ENCODE measurements at regions not wholly inside any gene's neighbourhood (a gene's known extent, or its start where the extent isn't known, plus 50 kb on each side); places are given as distances from the start of the nearest gene placed in this dataset.

- Histone ChIP-seq H3K4me3 (ENCODE audit: low read length) (no peak overlapping the region), H3K36me3 (ENCODE audit: control insufficient read depth, insufficient read depth, low read length) (no peaks in the 10 kb centered on the region), H3K27ac (ENCODE audit: low read length) (no peak overlapping the region), H3K27me3 (ENCODE audit: control insufficient read depth, insufficient read depth, low read length) (peaks cover 2% of the 10 kb centered on the region), H3K4me1 (ENCODE audit: control insufficient read depth, insufficient read depth, low read length) (no peaks in the 10 kb centered on the region), H3K9me3 (ENCODE audit: control insufficient read depth, low read depth, low read length) (no peaks in the 10 kb centered on the region)
- DNase-seq: no peak
- WGBS (ENCODE audit: insufficient coverage, low lambda C conversion rate): 83% methylated on average over 1 of the region's 2 CpGs
These were observed 167.2 kb downstream of the EVX1 start for GRCh38 chr7:27409776-27410175.

- no peak for DNase-seq
- Histone ChIP-seq H3K27me3 (ENCODE audit: control insufficient read depth, insufficient read depth, low read length) (peaks cover 2% of the 10 kb centered on the region), H3K4me1 (ENCODE audit: control insufficient read depth, insufficient read depth, low read length) (no peaks in the 10 kb centered on the region), H3K9me3 (ENCODE audit: control insufficient read depth, low read depth, low read length) (no peaks in the 10 kb centered on the region), H3K36me3 (ENCODE audit: control insufficient read depth, insufficient read depth, low read length) (no peaks in the 10 kb centered on the region), H3K27ac (ENCODE audit: low read length) (no peak overlapping the region), H3K4me3 (ENCODE audit: low read length) (no peak overlapping the region)
- WGBS (ENCODE audit: insufficient coverage, low lambda C conversion rate): 100% methylated on average over 1 of the region's 5 CpGs
These were observed 168.4 kb downstream of the EVX1 start for GRCh38 chr7:27410812-27411544.

DNA sequence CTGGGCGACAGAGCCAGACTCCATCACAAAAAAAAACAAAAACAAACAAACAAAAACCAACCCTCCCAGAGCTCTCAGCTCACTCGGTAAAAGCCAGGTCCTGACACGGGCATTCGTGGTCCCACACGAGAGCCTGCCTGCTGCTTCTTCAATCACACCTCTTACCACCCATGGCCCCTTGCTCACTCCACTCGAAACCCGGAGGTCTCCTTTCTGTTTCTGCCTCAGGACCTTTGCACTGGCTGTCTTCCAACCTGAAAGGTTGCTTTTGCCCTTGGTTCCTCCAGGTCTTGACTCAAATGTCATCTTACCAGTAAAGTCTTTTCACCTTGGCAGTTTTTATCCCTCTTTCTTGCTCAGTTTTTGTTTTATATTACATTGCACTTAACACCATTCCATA is 169.6 kb downstream of the EVX1 start:
- no peak overlapping the region for H3K4me3 ChIP-seq (ENCODE audit: low read length)
- 100% methylated on average over 4 of the region's 7 CpGs for WGBS (ENCODE audit: insufficient coverage, low lambda C conversion rate)
- H3K36me3 ChIP-seq (ENCODE audit: control insufficient read depth, insufficient read depth, low read length): no peaks in the 10 kb centered on the region
- DNase-seq: no peak
- no peaks in the 10 kb centered on the region for H3K4me1 ChIP-seq (ENCODE audit: control insufficient read depth, insufficient read depth, low read length)
- no peaks in the 10 kb centered on the region for H3K9me3 ChIP-seq (ENCODE audit: control insufficient read depth, low read depth, low read length)
- no peak overlapping the region for H3K27ac ChIP-seq (ENCODE audit: low read length)
- H3K27me3 ChIP-seq (ENCODE audit: control insufficient read depth, insufficient read depth, low read length): peaks cover 2% of the 10 kb centered on the region

- H3K36me3 ChIP-seq (ENCODE audit: control insufficient read depth, insufficient read depth, low read length): no peaks in the 10 kb centered on the region
- no CpG with 5 or more reads among the region's 3 CpGs for WGBS (ENCODE audit: insufficient coverage, low lambda C conversion rate)
- H3K4me1 ChIP-seq (ENCODE audit: control insufficient read depth, insufficient read depth, low read length): peaks cover 2% of the 10 kb centered on the region
- H3K9me3 ChIP-seq (ENCODE audit: control insufficient read depth, low read depth, low read length): no peaks in the 10 kb centered on the region
- no peak overlapping the region for H3K27ac ChIP-seq (ENCODE audit: low read length)
- no peak overlapping the region for H3K4me3 ChIP-seq (ENCODE audit: low read length)
- H3K27me3 ChIP-seq (ENCODE audit: control insufficient read depth, insufficient read depth, low read length): peaks cover 2% of the 10 kb centered on the region
- DNase-seq: no peak
These were observed 175.9 kb downstream of the EVX1 start for GRCh38 chr7:27418541-27418940.

DNA sequence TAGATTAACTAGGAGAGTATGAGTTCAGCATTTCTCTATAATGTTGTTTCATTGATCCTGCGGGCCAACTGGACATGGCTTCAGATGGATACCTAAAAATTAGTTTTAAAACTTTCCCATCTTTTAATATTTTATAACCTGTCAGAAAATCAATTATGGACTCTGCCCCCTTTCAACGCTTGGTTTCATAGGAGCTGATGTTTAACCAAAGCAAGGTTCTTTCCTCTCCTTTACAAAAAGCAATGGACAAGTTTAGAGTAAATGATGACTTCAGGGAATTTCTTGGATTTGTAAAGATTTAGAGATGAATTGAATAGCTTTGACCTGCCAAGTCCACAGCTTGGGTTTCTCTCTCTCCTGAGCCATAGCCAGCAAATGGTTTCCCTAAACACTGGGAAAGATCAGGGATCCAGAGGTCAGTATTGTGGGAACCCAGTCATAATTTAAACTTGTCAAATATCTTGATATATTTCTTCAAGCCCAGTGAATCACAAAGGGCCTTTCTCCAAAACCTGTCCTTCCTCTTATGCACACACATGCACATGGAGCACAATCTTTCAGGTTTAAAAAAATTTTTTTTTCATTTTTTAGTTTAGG is 177.1 kb downstream of the EVX1 start:
- no peak for DNase-seq
- WGBS (ENCODE audit: insufficient coverage, low lambda C conversion rate): no CpG with 5 or more reads among the region's 2 CpGs
- Histone ChIP-seq H3K9me3 (ENCODE audit: control insufficient read depth, low read depth, low read length) (no peaks in the 10 kb centered on the region), H3K4me1 (ENCODE audit: control insufficient read depth, insufficient read depth, low read length) (peaks cover 2% of the 10 kb centered on the region), H3K27me3 (ENCODE audit: control insufficient read depth, insufficient read depth, low read length) (no peaks in the 10 kb centered on the region), H3K36me3 (ENCODE audit: control insufficient read depth, insufficient read depth, low read length) (no peaks in the 10 kb centered on the region), H3K4me3 (ENCODE audit: low read length) (no peak overlapping the region), H3K27ac (ENCODE audit: low read length) (no peak overlapping the region)

GRCh38 chr7:27420702-27421101 is 178.1 kb downstream of the EVX1 start:
- no peak overlapping the region for H3K4me3 ChIP-seq (ENCODE audit: low read length)
- peak; percentile 8 to 39 for DNase-seq
- H3K27ac ChIP-seq (ENCODE audit: low read length): no peak overlapping the region
- H3K27me3 ChIP-seq (ENCODE audit: control insufficient read depth, insufficient read depth, low read length): no peaks in the 10 kb centered on the region
- H3K36me3 ChIP-seq (ENCODE audit: control insufficient read depth, insufficient read depth, low read length): no peaks in the 10 kb centered on the region
- peaks cover 2% of the 10 kb centered on the region for H3K4me1 ChIP-seq (ENCODE audit: control insufficient read depth, insufficient read depth, low read length)
- WGBS (ENCODE audit: insufficient coverage, low lambda C conversion rate): 17% methylated on average over 1 of the region's 2 CpGs
- no peaks in the 10 kb centered on the region for H3K9me3 ChIP-seq (ENCODE audit: control insufficient read depth, low read depth, low read length)

DNA sequence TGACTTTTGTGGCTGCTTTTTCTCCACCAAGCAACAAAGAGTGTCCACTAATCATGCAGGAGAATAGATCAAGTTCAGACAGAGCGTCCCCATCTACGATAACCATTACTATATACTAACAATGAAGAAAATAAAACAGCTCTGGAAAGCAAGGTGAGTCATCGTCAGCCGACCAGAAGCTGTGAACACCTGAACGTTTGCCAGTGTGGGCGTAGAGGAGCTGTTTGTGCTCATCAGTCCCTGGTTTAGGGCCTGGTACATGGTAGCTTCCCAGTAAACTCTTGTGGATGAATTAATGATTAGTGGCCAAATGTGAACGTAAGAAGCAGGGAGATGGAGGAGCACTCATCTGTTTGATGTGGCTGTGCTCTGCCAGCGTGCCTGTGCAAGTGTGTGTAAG is 180.7 kb downstream of the EVX1 start:
- no peak overlapping the region for H3K27ac ChIP-seq (ENCODE audit: low read length)

GRCh38 chr7:27423821-27424220 is 181.2 kb downstream of the EVX1 start:
- H3K4me3 ChIP-seq (ENCODE audit: low read length): no peak overlapping the region
- no peaks in the 10 kb centered on the region for H3K27me3 ChIP-seq (ENCODE audit: control insufficient read depth, insufficient read depth, low read length)
- DNase-seq: no peak
- no peaks in the 10 kb centered on the region for H3K9me3 ChIP-seq (ENCODE audit: control insufficient read depth, low read depth, low read length)
- H3K36me3 ChIP-seq (ENCODE audit: control insufficient read depth, insufficient read depth, low read length): no peaks in the 10 kb centered on the region
- H3K27ac ChIP-seq (ENCODE audit: low read length): no peak overlapping the region
- peaks cover 2% of the 10 kb centered on the region for H3K4me1 ChIP-seq (ENCODE audit: control insufficient read depth, insufficient read depth, low read length)
- 100% methylated on average over 1 of the region's 10 CpGs for WGBS (ENCODE audit: insufficient coverage, low lambda C conversion rate)

More for the DNA sequence above, 180.7 kb downstream of the EVX1 start:
- Histone ChIP-seq H3K4me1 (ENCODE audit: control insufficient read depth, insufficient read depth, low read length) (peaks cover 2% of the 10 kb centered on the region), H3K9me3 (ENCODE audit: control insufficient read depth, low read depth, low read length) (no peaks in the 10 kb centered on the region), H3K4me3 (ENCODE audit: low read length) (no peak overlapping the region), H3K27me3 (ENCODE audit: control insufficient read depth, insufficient read depth, low read length) (no peaks in the 10 kb centered on the region), H3K36me3 (ENCODE audit: control insufficient read depth, insufficient read depth, low read length) (no peaks in the 10 kb centered on the region)
- no peak for DNase-seq
- no CpG with 5 or more reads among the region's 8 CpGs for WGBS (ENCODE audit: insufficient coverage, low lambda C conversion rate)

GRCh38 chr7:27424231-27424630 is 181.6 kb downstream of the EVX1 start:
- WGBS (ENCODE audit: insufficient coverage, low lambda C conversion rate): no CpG with 5 or more reads among the region's 3 CpGs
- no peaks in the 10 kb centered on the region for H3K36me3 ChIP-seq (ENCODE audit: control insufficient read depth, insufficient read depth, low read length)
- H3K9me3 ChIP-seq (ENCODE audit: control insufficient read depth, low read depth, low read length): no peaks in the 10 kb centered on the region
- H3K4me1 ChIP-seq (ENCODE audit: control insufficient read depth, insufficient read depth, low read length): peaks cover 2% of the 10 kb centered on the region
- H3K27ac ChIP-seq (ENCODE audit: low read length): no peak overlapping the region
- H3K27me3 ChIP-seq (ENCODE audit: control insufficient read depth, insufficient read depth, low read length): no peaks in the 10 kb centered on the region
- no peak overlapping the region for H3K4me3 ChIP-seq (ENCODE audit: low read length)
- peak in 1 of 2 donors; percentile 14 for DNase-seq

DNA sequence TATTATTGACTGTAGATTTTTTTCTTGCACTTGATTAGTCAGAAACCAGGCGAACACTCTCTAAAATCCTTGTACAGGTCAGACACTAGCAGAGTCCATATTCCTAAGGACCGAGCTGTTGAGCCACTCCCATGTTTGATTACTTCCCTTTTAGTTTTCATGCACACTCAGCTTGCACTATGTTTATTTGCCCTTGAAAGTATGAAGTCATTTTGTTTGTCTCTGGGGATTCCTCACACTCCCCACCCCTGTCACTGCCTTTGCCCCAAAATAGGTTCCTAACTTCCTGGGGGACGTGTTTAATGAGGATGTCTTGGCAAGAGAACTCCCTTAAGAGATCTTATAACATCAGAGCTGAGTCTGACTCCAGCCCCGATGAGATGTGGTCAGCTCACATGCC is 182.1 kb downstream of the EVX1 start:
- H3K27me3 ChIP-seq (ENCODE audit: control insufficient read depth, insufficient read depth, low read length): no peaks in the 10 kb centered on the region
- no peaks in the 10 kb centered on the region for H3K9me3 ChIP-seq (ENCODE audit: control insufficient read depth, low read depth, low read length)
- peaks cover 2% of the 10 kb centered on the region for H3K4me1 ChIP-seq (ENCODE audit: control insufficient read depth, insufficient read depth, low read length)
- 29% methylated on average over 1 of the region's 4 CpGs for WGBS (ENCODE audit: insufficient coverage, low lambda C conversion rate)
- no peak overlapping the region for H3K4me3 ChIP-seq (ENCODE audit: low read length)
- H3K27ac ChIP-seq (ENCODE audit: low read length): no peak overlapping the region
- DNase-seq: peak; percentile 8 to 56
- no peaks in the 10 kb centered on the region for H3K36me3 ChIP-seq (ENCODE audit: control insufficient read depth, insufficient read depth, low read length)

DNA sequence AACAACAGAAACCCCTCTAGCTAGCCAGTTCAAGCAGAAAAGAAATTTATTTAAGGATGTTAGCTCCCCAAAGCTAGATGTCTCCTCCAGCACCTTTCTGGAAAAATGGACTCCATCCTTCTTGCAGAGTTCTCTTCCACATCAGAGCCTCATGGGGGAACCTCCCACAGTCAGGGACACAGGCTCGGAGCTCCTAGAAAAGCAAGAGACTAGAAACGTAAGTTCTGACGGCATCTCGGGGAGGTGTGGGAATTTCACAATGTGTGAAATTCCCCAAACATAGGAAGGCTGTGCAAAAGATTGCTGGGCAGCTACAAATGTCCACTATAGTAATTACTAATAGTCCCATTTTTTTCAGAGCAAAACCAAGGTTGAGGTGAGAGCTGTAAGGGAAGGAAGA is 184.8 kb downstream of the EVX1 start:
- Histone ChIP-seq H3K9me3 (ENCODE audit: control insufficient read depth, low read depth, low read length) (no peaks in the 10 kb centered on the region), H3K36me3 (ENCODE audit: control insufficient read depth, insufficient read depth, low read length) (no peaks in the 10 kb centered on the region), H3K27ac (ENCODE audit: low read length) (no peak overlapping the region), H3K4me1 (ENCODE audit: control insufficient read depth, insufficient read depth, low read length) (no peaks in the 10 kb centered on the region), H3K27me3 (ENCODE audit: control insufficient read depth, insufficient read depth, low read length) (no peaks in the 10 kb centered on the region), H3K4me3 (ENCODE audit: low read length) (no peak overlapping the region)
- no CpG with 5 or more reads among the region's 4 CpGs for WGBS (ENCODE audit: insufficient coverage, low lambda C conversion rate)
- no peak for DNase-seq

All from large intestine (tissue), 3 donors.